HG02938 (cell line): ENCODE measurements at regions not wholly inside any gene's neighbourhood (a gene's known extent, or its start where the extent isn't known, plus 50 kb on each side); places are given as distances from the start of the nearest gene placed in this dataset.
A peak's percentile ranks its signal among the peaks of the same experiment; 100 is the strongest.

ENCODE experiments used
- ATAC-seq: cut with Tn5 transposase; IDR thresholded peaks from one replicate; pipeline ENCODE4 v1.9.1; 2021; ENCODE audit warnings: mild to moderate bottlenecking, moderate library complexity; ENCODE audit not compliant: unreplicated experiment

DNA sequence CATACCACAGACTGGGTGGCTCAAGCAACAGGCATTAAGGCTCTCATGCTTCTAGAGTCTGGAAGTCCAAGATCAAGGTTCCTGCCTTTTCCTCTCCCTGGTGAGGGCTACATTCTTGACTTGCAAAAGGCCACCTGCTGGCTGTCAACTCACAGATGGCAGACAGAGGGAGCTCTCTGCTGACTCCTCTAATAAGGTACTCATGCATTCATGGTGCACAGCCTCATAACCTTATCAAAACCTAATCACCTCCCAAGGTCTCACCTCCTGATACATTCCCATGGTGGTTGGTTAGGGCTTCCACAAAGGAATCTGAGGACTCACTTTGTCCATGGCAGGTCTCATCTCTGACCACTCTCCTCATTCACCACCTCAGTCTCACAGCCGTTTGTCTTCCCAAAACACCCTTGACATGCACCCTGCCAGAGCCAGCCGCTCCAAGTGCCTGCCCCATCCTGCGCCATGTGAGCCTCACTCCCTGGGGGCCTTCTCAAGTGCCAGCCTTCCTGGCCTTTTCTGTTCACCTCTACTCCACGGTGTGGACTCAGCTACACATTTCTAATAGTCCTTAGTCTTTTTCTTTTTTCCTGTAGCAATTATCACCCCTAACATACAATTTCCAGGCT lies 400.3 kb upstream of the ADARB2 start:
- ATAC-seq: no peak

DNA sequence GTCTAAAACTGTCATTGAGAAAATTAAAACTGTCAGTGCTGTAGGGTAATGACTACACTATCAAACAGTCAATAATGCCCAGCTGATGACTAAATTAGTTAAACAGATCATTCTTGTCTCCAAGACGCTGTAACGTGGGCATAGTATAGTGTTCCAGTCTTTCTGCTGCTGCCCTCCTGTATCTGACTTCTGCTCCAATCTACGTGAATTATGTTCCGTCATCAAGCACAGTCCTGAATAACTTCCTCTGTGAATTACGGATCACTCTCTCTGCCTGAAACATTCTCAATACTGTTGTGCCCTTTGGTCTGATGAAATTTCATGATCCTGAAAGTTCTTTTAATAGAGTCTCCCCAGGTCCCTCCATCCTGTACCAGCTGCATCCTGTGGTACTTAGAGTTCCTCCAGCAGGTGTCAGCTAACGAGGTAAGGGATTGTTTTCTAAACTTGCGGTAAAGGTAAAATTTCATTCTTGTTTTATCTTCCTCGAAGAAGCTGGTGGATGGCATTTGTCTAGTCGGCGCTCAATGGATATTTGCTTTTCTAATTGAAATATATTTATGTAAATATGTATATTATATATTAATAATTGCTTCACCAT lies 393.5 kb upstream of the ADARB2 start:
- ATAC-seq: no peak

DNA sequence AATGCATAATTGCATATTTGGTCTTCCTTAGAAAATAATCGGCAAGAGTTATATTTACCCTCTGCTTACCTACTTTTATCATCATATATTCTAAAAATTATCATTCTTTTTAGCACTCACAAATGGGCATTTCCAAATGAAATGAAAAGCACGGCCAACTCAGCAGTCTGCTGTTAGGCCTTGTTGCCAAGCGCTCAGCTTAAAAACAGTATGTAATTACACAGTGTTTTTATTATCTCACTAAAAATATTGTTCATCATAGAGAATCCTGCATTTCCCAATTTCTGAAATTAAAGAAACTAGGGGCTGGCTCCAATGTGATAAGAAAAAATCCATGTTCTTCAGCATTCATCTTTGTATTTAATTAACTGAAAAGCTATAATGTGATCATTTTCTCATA lies 391.7 kb upstream of the ADARB2 start:
- no peak for ATAC-seq

- no peak for ATAC-seq
Measured at GRCh38 chr10:2124135-2124534, 386.8 kb upstream of the ADARB2 start.

DNA sequence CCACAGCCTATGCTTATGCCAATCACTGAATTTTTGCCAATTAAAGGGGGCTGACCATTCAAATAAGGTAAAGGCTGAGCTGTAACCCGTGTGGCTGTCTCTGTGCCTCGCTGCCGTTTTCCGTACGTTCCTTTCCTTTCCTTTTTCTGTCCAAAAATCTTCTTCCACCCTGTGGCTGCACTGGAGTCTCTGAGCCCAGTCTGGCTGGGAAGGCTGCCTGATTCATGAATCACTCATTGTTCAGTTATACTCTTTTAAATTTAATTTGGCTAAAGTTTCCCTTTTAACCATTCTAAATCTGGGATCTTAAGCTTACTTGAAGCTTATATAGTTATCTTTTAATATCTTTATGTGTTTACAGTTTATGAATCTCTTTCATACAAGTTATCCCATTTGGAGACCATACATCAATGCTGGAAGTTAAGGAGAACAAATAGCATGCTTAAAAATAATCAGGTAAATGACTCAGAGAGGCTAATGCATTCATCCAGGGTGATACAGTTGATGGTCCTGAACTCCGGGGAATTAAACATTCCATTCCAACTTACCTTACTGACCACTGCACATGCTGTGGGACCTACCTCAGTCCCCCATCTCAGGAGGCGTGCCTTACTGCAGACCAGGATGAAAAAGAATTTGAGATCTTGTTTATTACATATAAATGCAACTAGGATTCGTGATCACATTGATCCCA lies 385.3 kb upstream of the ADARB2 start:
- no peak for ATAC-seq

- no peak for ATAC-seq
Measured at GRCh38 chr10:2121929-2122328, 384.6 kb upstream of the ADARB2 start.

GRCh38 chr10:2121315-2121714 lies 384.0 kb upstream of the ADARB2 start:
- ATAC-seq: no peak

DNA sequence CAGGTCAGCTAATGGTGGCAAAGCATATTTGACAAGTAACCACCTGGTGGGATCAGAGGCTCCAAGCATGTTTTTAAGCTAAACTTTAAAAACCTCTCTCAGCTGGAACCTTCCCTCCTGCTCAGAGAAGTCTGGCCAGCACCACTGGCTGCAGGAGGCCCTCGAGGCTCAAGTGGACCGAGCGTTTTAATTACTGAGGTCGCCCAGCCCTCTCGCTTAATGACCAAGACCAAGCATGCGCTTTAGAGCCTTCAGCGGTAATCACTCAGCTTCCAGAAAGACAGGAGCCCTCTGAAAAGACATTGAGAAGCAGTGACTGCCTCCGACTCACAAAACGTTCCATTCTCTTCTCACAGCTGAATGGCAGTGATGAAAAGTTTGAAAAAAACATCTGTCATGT lies 383.4 kb upstream of the ADARB2 start:
- ATAC-seq: no peak

GRCh38 chr10:2119316-2119715 lies 382.0 kb upstream of the ADARB2 start:
- ATAC-seq: no peak

DNA sequence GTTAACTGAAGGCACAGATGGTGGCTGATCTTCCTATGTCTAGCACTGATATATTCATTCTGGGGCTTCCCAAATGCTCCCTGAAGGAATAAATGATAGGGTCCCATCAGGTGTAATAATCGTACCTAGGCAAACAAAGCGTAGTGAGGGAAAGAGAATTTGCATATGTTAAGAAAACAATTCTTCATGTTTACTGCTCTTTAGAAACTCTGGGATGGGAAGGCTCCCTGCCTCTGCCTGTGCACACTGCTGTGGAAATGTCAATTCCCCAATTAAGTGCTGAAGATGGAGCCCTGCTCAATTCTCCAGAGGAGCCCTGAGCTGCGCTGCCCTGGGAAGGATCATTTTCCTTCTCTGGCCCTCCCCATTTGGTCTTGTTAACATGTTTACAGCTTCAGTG lies 380.9 kb upstream of the ADARB2 start:
- no peak for ATAC-seq

GRCh38 chr10:2117641-2118040 lies 380.3 kb upstream of the ADARB2 start:
- no peak for ATAC-seq

GRCh38 chr10:2111965-2112364 lies 374.6 kb upstream of the ADARB2 start:
- ATAC-seq: no peak

DNA sequence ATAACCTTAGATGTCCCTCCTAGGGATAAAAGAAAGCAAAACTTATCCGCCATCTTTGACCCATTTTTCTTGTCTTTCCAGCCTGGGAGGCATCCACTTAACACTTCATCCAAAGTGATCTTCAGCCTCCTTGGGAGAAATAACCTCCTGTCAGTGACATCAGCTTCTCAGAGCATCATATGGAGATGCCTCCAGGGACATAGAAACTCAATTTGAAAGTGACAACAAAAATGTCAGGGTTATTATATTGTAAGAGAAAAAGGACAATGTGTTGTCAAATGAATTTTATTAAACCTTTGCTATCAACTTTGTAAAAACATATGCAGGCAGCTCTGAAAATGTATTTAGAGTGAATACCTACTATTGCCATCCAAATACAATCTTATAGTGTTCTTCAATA lies 371.2 kb upstream of the ADARB2 start:
- ATAC-seq: no peak

- ATAC-seq: no peak
Measured at GRCh38 chr10:2106641-2107040, 369.3 kb upstream of the ADARB2 start.

DNA sequence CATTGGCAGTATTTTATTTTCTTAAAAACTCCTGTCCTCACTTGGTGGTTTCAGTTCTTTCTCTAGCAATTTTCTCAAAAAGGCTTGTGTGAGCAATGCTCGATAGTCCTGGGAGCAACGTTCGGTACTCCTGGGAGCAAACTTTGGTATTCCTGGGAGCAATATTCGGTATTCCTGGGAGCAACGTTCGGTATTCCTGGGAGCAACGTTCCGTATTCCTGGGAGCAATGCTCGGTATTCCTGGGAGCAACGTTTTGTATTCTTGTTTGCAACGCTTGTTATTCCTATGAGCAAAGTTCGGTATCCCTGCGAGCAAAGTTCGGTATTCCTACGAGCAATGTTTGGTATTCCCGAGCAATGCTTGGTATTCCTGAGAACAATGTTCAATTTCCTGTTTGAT lies 362.0 kb upstream of the ADARB2 start:
- no peak for ATAC-seq

DNA sequence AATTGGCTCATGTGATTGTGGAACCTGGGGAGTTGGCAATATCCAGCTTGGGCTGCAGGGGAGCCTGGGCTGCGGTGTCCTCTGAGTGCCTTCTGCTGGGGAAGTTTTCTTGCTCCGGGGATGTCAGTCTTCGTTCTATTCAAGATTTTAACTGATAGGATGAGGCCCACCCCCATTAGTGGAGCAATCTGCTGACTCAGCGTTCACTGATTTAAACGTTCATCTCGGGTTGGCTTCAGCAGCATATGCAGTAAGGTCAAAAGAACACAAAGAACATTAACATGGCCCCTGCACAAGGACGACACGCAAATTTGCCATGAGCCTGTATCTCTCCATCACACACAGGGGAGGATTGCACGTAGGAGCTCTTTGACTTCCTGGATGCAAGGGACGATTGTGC lies 360.6 kb upstream of the ADARB2 start:
- no peak for ATAC-seq

DNA sequence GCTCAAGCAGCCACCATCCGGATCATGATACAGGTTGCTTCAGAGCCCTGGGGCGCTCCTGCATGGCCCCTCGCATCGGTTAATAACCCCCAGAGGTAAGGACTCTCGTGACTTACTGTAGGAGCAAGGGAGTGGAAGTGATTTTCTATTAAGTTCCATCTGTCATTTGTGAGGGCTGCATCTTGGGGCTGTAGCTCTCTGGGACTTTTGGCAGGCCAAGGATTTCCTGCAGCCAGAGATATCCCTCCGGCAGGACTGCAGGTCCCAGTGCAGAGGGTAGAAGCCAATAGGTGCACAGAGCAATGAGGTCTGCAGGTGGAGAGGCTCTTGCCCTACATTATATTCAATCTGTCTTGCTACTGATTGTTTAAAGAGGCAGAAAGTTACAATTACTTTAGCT lies 356.8 kb upstream of the ADARB2 start:
- no peak for ATAC-seq

- ATAC-seq: no peak
Measured at GRCh38 chr10:2083591-2083990, 346.3 kb upstream of the ADARB2 start.

DNA sequence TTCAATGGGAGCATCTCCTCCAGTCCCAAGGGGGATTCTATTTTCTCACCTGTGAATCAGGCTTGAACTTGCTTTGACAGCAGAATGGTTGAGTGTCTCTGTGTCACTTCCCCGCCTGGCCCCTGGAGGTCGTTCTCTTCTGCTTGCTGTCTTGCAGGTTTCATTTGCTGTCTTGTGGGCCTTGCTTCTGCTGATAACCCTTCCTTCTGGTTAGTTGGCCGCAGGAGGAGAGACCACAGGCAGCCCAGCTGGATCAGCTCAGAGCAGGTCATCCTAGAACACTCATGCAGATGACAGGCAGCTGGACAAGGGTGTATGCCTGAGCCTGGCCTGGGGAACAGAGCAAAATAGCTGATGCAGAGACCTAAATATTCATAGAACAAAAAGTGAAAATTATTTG lies 344.2 kb upstream of the ADARB2 start:
- peak; percentile 40 for ATAC-seq

DNA sequence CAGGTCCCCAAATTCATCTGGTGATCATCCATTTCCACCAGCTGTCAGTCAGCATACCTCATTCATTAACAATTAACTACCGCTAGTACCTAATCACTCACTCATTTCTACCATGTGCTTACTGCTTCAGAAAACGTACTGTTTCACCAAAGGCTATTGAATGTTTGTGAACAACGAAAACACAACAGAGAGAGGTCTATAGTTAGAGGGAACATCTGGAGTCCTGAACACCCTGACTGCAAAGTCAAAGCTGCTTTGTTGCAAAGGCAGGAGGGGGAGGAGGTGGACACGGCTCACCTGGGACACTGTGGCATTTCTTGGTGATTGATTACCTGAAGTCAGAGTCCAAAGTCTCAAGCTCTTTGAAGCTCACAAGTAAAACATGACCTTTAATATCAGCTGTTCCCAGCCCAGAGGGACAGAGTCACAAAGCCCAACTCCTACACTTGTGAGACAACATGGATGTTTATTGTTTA lies 342.3 kb upstream of the ADARB2 start:
- peak; percentile 79 for ATAC-seq

GRCh38 chr10:2077231-2077630 lies 339.9 kb upstream of the ADARB2 start:
- ATAC-seq: no peak

GRCh38 chr10:2076528-2076927 lies 339.2 kb upstream of the ADARB2 start:
- ATAC-seq: no peak
